GM12891 (cell line): ENCODE measurements at regions not wholly inside any gene's neighbourhood (a gene's known extent, or its start where the extent isn't known, plus 50 kb on each side); places are given as distances from the start of the nearest gene placed in this dataset.
"Not testable (repeated sequence)": the region's sequence is repeated elsewhere in the genome, so short reads cannot be mapped to it uniquely, and the experiment has no call there.

Experiments used
- DNase-seq: peaks from one replicate; pipeline ENCODE4 v3.0.0; 2011; ENCODE audit warnings: low spot score; ENCODE audit not compliant: insufficient read length
- FAIRE-seq: peaks from 2 replicates; lab custom pipeline; 2011; peaks lifted over from hg19 to GRCh38; lab: Jason Lieb, UNC
- PAX5 ChIP-seq: IDR thresholded peaks from 2 replicates; pipeline ENCODE4 v1.6.1; 2011; ENCODE audit warnings: low read length, moderate library complexity, mild to moderate bottlenecking; ENCODE audit not compliant: insufficient read depth, severe bottlenecking
- POLR2A ChIP-seq: IDR thresholded peaks from 2 replicates; pipeline ENCODE4 v1.6.1; 2011; ENCODE audit warnings: low read depth, low read length, control low read depth
- POLR2AphosphoS5 ChIP-seq: IDR thresholded peaks from 2 replicates; pipeline ENCODE4 v1.6.1; 2011; ENCODE audit warnings: low read depth, low read length, control low read depth
- POU2F2 ChIP-seq: IDR thresholded peaks from 2 replicates; pipeline ENCODE4 v1.6.1; 2011; ENCODE audit warnings: low read depth, mild to moderate bottlenecking, control low read depth, low read length, moderate library complexity
- SPI1 ChIP-seq: IDR thresholded peaks from 2 replicates; pipeline ENCODE4 v1.6.1; 2011; ENCODE audit warnings: low read depth, low read length, control low read depth
- TAF1 ChIP-seq: IDR thresholded peaks from 2 replicates; pipeline ENCODE4 v1.6.1; 2011; ENCODE audit warnings: low read depth, low read length, control low read depth

DNA sequence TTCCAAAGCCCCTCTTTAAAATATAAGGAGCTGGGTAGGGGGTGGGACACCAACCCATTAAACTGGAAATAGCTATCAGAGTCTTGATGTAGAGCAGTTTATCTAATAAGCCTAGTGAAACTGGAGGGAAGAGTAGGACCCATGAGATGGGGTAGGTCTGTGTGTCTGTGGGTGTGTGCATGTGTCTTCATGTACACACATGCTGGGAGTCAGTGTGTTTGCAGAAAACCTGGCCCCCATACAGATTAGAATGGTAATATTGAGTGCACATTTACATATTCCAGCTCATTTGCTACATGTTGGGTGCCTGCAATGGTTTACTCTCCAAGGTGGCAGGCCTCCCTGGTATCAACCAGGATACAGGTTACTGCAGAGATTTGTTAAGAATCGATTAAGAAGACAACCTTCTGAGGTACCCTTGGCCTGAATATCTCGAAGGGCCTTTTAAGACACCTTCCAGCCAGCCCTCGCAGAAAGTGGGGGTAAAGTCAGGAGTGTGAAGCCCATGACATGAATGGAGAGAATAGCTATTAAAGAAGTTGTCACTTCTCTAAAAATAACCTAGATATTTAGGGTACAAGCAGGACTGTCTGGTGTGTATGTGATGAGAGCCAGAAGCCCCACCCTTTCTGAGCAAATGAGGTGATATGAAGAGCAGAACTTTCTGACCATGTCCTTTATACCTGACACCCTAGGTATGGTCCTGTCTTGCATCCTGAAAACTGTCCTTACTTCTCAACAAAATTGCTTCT lies 75.7 kb upstream of the TEX13D start:
- DNase-seq (no peak), FAIRE-seq (no peak)
- TF ChIP-seq PAX5: no peak
- TF ChIP-seq TAF1: no peak
- TF ChIP-seq POLR2A: no peak
- no peak for TF ChIP-seq POU2F2
- no peak for TF ChIP-seq POLR2AphosphoS5
- TF ChIP-seq SPI1: no peak

DNA sequence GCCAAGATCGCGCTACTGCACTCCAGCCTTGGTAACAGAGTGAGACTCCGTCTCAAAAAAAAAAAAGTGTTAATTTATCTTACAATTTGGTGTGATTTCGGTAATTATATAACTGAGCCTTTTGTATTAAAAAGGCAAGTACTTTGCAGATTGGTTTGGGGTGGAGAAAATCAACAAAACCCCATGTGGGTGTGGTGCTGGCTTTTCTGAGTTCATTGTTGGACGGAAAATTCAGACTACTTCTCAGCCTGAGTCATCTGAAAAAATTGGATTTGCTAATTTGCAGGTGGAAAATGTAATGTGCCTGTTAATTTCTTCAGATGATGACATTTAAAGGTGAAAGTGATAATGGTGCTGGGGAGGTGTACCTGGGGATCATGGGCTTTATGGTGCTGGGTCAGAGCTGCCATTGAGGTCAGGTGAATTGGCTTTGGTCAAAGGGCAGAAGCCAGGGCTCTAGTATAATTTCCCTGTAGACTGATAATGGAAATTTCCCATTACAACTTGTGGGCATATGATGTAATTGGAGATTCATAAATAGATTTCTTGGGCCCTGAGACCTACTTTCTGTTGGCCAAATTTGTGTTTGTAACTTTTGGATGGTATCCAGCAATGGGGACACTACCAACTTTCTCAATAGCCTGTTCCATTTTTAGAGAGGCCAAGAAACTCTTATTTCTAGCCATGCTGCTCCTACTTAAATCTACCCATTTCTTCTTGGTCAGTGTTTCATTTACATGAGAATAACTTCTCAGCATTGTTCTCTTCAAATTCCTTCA lies 74.3 kb upstream of the TEX13D start:
- TF ChIP-seq POLR2AphosphoS5: no peak
- no peak for TF ChIP-seq POU2F2
- TF ChIP-seq TAF1: no peak
- no peak for TF ChIP-seq SPI1
- DNase-seq (no peak), FAIRE-seq (no peak)

- TF ChIP-seq PAX5 (no peak), POLR2A (no peak), POLR2AphosphoS5 (no peak), SPI1 (no peak), TAF1 (no peak), POU2F2 (no peak)
- DNase-seq (no peak), FAIRE-seq (no peak)
Observed at GRCh38 chrX:124260845-124261244, 71.6 kb upstream of the TEX13D start.

GRCh38 chrX:124263743-124264142 lies 68.7 kb upstream of the TEX13D start:
- TF ChIP-seq POLR2AphosphoS5 (no peak), SPI1 (no peak), TAF1 (no peak), PAX5 (no peak), POLR2A (no peak), POU2F2 (no peak)
- FAIRE-seq: no peak
- no peak for DNase-seq

GRCh38 chrX:124268099-124268498 lies 64.4 kb upstream of the TEX13D start:
- DNase-seq (no peak), FAIRE-seq (no peak)
- no peak for TF ChIP-seq PAX5
- TF ChIP-seq SPI1: no peak
- no peak for TF ChIP-seq TAF1
- TF ChIP-seq POU2F2: no peak
- TF ChIP-seq POLR2A: no peak
- TF ChIP-seq POLR2AphosphoS5: no peak

- TF ChIP-seq PAX5 (no peak), POLR2AphosphoS5 (no peak), POLR2A (no peak)
- DNase-seq (no peak), FAIRE-seq (no peak)
Observed at GRCh38 chrX:124269881-124270280, 62.6 kb upstream of the TEX13D start.

- DNase-seq, FAIRE-seq: not testable (repeated sequence)
Observed at GRCh38 chrX:124271599-124271998, 60.9 kb upstream of the TEX13D start.

- FAIRE-seq (no peak), DNase-seq (no peak)
Observed at GRCh38 chrX:124272370-124272982, 60.0 kb upstream of the TEX13D start.

GRCh38 chrX:124274438-124275181 lies 57.9 kb upstream of the TEX13D start:
- DNase-seq (no peak), FAIRE-seq (no peak)
- TF ChIP-seq SPI1 (no peak), POLR2A (no peak), POLR2AphosphoS5 (no peak), TAF1 (no peak), PAX5 (no peak), POU2F2 (no peak)

More at GRCh38 chrX:124272370-124272982, 60.0 kb upstream of the TEX13D start:
- no peak for TF ChIP-seq SPI1
- no peak for TF ChIP-seq POU2F2
- TF ChIP-seq POLR2A: no peak
- no peak for TF ChIP-seq PAX5
- TF ChIP-seq POLR2AphosphoS5: no peak
- no peak for TF ChIP-seq TAF1
